SKM-1 (cell line): ENCODE measurements at regions not wholly inside any gene's neighbourhood (a gene's known extent, or its start where the extent isn't known, plus 50 kb on each side); places are given as distances from the start of the nearest gene placed in this dataset.
"Not testable (repeated sequence)": the region's sequence is repeated elsewhere in the genome, so short reads cannot be mapped to it uniquely, and the experiment has no call there.

Source experiments
- DNase-seq: peaks from one replicate; lab custom pipeline; 2025; ENCODE audit not compliant: unreplicated experiment; lab: John Stamatoyannopoulos, UW

- no peak for DNase-seq
Observed at GRCh38 chr7:69078997-69079769, 519.1 kb upstream of the AUTS2 start.

- DNase-seq, result not testable (repeated sequence)
Observed at GRCh38 chr7:69087281-69087680, 511.0 kb upstream of the AUTS2 start.

GRCh38 chr7:69088185-69088584 is 510.1 kb upstream of the AUTS2 start:
- DNase-seq, result no peak

- no peak for DNase-seq
Observed at GRCh38 chr7:69090936-69091335, 507.3 kb upstream of the AUTS2 start.

GRCh38 chr7:69091521-69091920 is 506.8 kb upstream of the AUTS2 start:
- no peak for DNase-seq

GRCh38 chr7:69095127-69095526 is 503.1 kb upstream of the AUTS2 start:
- no peak for DNase-seq

- no peak for DNase-seq
Observed at GRCh38 chr7:69095649-69096048, 502.6 kb upstream of the AUTS2 start.

- DNase-seq, result no peak
Observed at GRCh38 chr7:69104023-69104422, 494.3 kb upstream of the AUTS2 start.

- no peak for DNase-seq
Observed at GRCh38 chr7:69105092-69105491, 493.2 kb upstream of the AUTS2 start.

- no peak for DNase-seq
Observed at GRCh38 chr7:69105981-69106380, 492.3 kb upstream of the AUTS2 start.

GRCh38 chr7:69106449-69106848 is 491.8 kb upstream of the AUTS2 start:
- DNase-seq, result not testable (repeated sequence)

- DNase-seq, result not testable (repeated sequence)
Observed at GRCh38 chr7:69106946-69107345, 491.3 kb upstream of the AUTS2 start.

GRCh38 chr7:69108097-69108496 is 490.2 kb upstream of the AUTS2 start:
- no peak for DNase-seq

- DNase-seq, result no peak
Observed at GRCh38 chr7:69109246-69109645, 489.0 kb upstream of the AUTS2 start.

- no peak for DNase-seq
Observed at GRCh38 chr7:69109879-69110278, 488.4 kb upstream of the AUTS2 start.

GRCh38 chr7:69110450-69111050 is 487.7 kb upstream of the AUTS2 start:
- DNase-seq, result no peak

- DNase-seq, result no peak
Observed at GRCh38 chr7:69114374-69114773, 483.9 kb upstream of the AUTS2 start.

- DNase-seq, result no peak
Observed at GRCh38 chr7:69115788-69116187, 482.5 kb upstream of the AUTS2 start.

- not testable (repeated sequence) for DNase-seq
Observed at GRCh38 chr7:69116196-69116595, 482.1 kb upstream of the AUTS2 start.

GRCh38 chr7:69122953-69123352 is 475.3 kb upstream of the AUTS2 start:
- no peak for DNase-seq

GRCh38 chr7:69126896-69127479 is 471.3 kb upstream of the AUTS2 start:
- no peak for DNase-seq

GRCh38 chr7:69129524-69129923 is 468.8 kb upstream of the AUTS2 start:
- DNase-seq, result no peak
